ENCODE measurements at regions not wholly inside any gene's neighbourhood (a gene's known extent, or its start where the extent isn't known, plus 50 kb on each side); places are given as distances from the start of the nearest gene placed in this dataset.
A peak's percentile ranks its signal among the peaks of the same experiment; 100 is the strongest.
"Not testable (repeated sequence)": the region's sequence is repeated elsewhere in the genome, so short reads cannot be mapped to it uniquely, and the experiment has no call there.

DNA sequence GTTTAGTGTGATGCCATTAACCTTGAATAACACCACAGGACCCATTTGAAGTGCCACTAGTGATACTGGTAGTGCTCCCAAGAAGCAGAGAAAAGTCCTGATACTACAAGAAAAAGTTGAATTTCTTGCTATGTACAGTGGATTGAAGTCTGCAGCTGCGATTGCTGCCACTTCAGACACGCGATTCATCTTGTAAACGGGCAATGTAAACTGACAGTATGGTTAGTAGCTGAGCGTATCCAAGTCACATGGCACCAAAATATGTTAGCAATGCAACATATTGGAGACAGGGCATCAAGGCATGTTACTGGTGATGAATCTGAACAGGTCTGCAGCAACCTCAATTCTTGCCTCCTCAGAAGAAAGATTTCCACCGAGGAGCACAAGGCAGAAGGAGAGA is 238.9 kb downstream of the HS3ST3B1 start:
- no peak for DNase-seq (ENCODE audit: low read depth)
- no peak overlapping the region for H3K4me3 ChIP-seq (ENCODE audit: control insufficient read depth, low read depth, low read length)
- TF ChIP-seq, protein P1, sequence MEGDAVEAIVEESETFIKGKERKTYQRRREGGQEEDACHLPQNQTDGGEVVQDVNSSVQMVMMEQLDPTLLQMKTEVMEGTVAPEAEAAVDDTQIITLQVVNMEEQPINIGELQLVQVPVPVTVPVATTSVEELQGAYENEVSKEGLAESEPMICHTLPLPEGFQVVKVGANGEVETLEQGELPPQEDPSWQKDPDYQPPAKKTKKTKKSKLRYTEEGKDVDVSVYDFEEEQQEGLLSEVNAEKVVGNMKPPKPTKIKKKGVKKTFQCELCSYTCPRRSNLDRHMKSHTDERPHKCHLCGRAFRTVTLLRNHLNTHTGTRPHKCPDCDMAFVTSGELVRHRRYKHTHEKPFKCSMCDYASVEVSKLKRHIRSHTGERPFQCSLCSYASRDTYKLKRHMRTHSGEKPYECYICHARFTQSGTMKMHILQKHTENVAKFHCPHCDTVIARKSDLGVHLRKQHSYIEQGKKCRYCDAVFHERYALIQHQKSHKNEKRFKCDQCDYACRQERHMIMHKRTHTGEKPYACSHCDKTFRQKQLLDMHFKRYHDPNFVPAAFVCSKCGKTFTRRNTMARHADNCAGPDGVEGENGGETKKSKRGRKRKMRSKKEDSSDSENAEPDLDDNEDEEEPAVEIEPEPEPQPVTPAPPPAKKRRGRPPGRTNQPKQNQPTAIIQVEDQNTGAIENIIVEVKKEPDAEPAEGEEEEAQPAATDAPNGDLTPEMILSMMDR (IDR thresholded peaks at IDR 0.05; ENCODE audit: control insufficient read depth, insufficient read depth, low read depth, low read length, missing control alignments) = no peak

DNA sequence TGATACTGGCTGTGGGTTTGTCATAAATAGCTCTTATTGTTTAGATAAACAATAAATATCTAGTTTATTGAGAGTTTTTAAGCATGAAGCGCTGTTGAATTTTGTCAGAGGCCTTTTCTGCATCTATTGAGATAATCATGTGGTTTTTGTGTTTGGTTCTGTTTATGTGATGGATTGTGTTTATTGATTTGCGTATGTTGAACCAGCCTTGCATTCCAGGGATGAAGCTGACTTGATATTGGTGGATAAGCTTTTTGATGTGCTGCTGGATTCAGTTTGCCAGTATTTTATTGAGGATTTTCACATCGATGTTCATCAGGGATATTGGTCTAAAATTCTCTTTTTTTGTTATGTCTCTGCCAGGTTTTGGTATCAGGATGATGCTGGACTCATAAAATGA is 231.4 kb downstream of the HS3ST3B1 start:
- not testable (repeated sequence) for H3K4me3 ChIP-seq (ENCODE audit: control insufficient read depth, low read depth, low read length); DNase-seq (ENCODE audit: low read depth)

DNA sequence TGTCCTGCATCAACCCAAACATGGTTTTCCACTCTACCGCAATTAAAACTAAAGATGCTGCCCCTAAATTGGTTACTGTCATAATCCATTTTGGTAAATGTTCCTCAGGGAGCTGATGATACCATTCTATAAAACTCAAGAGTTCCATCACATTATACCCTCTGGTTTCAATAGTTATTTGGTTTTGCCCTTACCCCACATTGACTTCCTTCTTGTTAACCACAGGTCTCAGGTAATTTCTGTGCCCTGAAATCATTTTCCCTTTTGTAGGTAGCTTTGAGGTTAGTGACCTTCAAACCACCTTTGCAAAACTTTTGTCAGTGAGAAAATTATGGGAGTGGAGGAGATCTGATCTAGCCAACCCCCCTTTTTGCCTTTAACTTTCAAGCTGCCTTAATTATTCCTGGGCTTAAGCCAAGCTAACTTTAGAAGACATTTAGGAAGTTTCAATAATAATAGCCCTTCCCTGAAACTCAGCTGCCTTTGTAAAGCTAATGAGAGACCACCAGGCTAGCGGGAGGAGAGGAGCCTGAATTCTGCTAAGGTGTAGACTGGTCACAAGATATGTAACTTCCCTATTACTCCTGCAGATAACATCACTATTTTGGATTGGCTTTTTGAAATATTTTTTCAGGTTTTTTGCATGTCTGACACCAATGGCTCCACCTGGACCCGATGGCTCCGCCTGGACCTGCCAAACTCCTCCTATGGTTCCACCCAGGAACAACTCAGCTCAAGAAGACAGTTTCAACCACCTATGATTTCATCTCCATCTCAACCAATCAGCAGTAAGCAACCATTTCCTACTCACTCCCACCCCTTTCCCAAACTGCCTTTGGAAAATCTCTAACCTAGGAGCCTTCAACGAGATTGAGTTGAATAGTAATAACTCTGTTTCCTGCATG is 224.9 kb downstream of the HS3ST3B1 start:
- TF ChIP-seq, protein P1 (IDR thresholded peaks at IDR 0.05; ENCODE audit: control insufficient read depth, insufficient read depth, low read depth, low read length, missing control alignments) = no peak
- no peak for DNase-seq (ENCODE audit: low read depth)
- no peak overlapping the region for H3K4me3 ChIP-seq (ENCODE audit: control insufficient read depth, low read depth, low read length)

DNA sequence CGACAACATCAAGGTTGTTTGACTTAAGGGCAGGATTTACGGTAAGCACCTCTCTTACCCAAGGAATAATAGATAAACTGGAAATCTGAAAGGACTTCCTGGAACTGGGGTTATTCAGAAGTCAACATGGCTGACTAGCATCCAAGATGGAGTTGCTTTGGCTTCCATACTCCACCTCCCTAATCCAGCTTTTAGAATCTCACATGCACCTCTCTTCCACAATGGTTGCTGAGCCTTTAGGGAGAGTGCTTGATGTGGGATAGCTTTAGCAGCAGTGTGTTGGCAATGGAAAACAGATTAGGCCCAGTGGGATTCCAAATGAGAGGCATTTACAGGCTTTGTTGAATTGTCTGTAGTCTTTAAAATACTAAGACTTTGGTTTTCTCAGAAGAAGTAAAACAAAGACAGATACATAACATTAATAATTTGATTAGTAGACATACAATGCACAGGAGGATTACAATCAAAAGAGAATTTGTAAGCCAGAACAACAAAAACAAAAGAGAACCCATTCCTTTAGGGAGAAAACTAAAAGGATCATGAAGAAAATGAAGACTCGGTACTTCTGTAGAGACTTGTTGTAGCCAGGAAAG is 222.0 kb downstream of the HS3ST3B1 start:
- TF ChIP-seq, protein P1 (IDR thresholded peaks at IDR 0.05; ENCODE audit: control insufficient read depth, insufficient read depth, low read depth, low read length, missing control alignments) = no peak

DNA sequence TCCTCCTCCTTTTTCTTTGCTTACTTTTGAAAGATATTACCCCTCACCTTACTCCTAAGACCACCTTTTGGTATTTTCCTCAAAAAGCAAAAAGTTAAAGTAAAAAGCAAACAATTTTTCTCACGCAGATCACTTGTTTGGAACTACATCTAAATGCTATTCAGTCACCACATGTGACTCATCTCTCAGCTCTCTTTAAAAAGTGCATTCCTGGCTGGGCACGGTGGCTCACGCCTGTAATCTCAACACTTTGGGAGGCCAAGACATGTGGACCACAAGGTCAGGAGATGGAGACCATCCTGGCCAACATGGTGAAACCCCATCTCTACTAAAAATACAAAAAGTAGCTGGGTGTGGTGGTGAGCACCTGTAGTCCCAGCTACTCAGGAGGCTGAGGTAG is 218.0 kb downstream of the HS3ST3B1 start:
- not testable (repeated sequence) for H3K4me3 ChIP-seq (ENCODE audit: control insufficient read depth, low read depth, low read length)
- DNase-seq (ENCODE audit: low read depth) = peak; percentile 3

More for the DNA sequence above, 222.0 kb downstream of the HS3ST3B1 start:
- DNase-seq (ENCODE audit: low read depth) = no peak
- no peak overlapping the region for H3K4me3 ChIP-seq (ENCODE audit: control insufficient read depth, low read depth, low read length)

DNA sequence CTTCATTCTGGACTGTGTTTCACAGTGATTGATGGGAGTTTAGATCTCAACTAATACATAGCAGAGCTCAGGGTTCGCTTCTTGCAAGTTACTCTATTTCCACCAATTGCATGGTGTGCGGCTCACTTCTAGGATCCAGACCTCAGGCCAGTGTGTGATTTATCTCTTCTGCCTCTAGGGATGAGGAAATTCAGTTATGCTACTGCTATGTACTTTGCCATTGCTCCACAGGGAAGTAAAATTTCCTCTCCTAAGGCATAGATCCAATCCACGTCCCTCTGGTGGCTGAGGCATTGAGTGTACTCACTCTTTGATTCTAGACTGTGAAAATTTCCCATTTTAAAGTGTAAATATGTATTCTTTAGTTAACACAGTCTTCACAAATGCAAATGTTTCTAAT is 214.1 kb downstream of the HS3ST3B1 start:
- no peak overlapping the region for H3K4me3 ChIP-seq (ENCODE audit: control insufficient read depth, low read depth, low read length)
- no peak for DNase-seq (ENCODE audit: low read depth)
- TF ChIP-seq, protein P1 (IDR thresholded peaks at IDR 0.05; ENCODE audit: control insufficient read depth, insufficient read depth, low read depth, low read length, missing control alignments) = peak; percentile 16

DNA sequence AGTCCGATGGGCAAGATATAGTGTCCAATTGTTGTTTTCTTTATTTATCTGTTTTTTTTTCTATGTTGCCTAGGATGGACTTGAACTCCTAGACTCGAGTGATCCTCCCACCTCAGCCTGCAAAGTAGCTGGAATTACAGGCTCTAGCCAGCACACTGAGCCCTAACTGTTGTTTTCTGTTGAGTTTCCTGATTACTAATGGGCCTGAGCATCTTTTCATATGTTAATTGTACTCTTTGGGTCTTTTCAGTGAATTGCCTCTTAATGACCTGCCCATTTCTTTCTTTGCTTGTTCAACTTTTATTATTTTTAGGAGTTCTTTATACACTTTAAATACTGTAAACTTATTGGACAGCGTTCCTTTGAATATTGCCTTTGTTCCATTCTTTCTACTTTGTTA is 213.0 kb downstream of the HS3ST3B1 start:
- DNase-seq (ENCODE audit: low read depth) = no peak
- TF ChIP-seq, protein P1 (IDR thresholded peaks at IDR 0.05; ENCODE audit: control insufficient read depth, insufficient read depth, low read depth, low read length, missing control alignments) = no peak
- no peak overlapping the region for H3K4me3 ChIP-seq (ENCODE audit: control insufficient read depth, low read depth, low read length)
